ENCODE measurements at regions not wholly inside any gene's neighbourhood (a gene's known extent, or its start where the extent isn't known, plus 50 kb on each side); places are given as distances from the start of the nearest gene placed in this dataset.

DNA sequence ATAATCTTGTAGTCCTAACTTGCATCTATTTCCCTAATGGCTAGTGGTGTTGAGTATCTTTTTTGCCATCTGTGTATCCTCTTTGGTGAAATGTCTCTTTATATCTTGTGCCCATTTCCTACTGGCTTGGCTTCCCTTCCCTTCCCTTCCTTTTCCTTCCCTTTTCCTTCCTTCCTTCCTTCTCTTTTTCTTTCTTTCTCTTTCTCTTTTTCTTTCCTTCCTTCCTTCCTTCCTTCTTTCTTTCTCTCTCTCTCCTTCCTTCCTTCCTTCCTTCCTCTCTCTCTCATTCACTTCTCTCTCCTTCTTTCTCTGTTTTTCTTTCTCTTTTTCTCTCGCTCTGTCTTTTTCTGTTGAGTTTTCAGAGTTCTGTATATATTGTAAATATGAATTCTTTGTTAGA is 61.5 kb upstream of the SLC4A4 start:
- no peak for DNase-seq (ENCODE audit: low spot score)

DNA sequence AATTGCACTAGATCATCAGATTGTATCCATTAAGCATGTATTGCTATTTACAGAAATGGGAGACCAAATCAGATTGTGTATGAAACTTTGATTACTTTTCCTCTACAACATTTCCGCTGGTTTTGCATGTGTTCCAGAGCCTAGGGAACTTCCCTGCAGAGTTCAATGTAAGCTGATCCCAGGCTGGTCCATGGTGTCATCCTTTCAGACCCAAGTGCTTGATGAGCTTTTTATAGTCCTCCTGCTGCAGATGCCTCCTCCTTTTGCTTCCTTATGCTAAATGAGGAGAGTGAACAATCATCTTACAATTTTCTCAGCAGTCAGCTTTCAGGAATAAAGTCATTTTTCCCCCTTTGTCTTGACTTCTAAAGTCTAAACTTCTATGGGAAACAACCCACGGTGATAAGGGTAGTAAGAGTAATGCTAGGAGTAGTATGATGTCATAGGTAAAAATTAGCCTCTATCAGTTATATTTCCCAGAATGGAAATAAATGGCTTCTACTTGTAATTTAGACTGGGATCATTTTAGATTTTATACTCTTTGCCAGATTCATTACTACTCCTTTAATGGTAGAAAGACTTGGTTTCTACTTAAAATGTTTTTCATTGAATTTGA is 55.1 kb upstream of the SLC4A4 start:
- no peak for DNase-seq (ENCODE audit: low spot score)

DNA sequence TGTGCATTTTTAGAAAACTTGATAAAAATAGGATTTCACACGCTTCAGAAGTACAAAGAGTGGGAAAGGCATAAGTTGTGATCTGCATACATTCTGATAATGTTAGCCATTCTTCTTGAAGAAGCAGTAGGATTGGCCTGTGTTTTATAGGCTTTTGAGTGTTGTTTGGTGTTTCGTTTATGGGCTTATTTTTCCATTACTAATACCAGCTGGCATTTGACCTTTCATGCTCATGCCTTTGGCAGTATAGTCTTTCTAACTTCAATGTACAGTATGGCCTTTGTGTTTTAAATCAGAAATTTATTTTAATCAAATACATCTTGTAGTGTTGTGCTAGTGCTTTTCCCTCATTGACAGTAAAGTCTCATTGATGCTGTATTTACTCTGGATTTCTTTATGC is 51.5 kb upstream of the SLC4A4 start:
- DNase-seq (ENCODE audit: low spot score): no peak

GRCh38 chr4:71288875-71289274 is 49.9 kb upstream of the SLC4A4 start:
- DNase-seq (ENCODE audit: low spot score): no peak
